ENCODE measurements at regions not wholly inside any gene's neighbourhood (a gene's known extent, or its start where the extent isn't known, plus 50 kb on each side); places are given as distances from the start of the nearest gene placed in this dataset.

DNA sequence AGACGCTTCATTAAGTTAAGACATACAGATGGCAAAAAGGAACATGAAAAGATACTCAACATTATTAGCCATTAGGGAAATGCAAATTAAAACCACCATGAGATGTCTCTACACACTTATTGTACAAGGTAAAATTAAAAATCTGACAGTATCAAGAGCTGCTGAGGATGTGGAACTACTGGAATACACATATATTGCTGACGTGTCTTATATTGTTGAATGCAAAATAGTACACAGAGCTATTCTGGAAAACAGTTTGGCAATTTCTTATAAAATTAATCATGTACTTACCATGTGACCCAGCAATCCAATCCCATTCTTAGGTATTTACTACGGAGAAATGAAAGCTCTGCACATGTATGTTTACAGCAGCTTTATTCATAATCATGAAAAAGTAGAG is 742.5 kb downstream of the TBC1D22A start (continued):
- TF ChIP-seq, protein P1, sequence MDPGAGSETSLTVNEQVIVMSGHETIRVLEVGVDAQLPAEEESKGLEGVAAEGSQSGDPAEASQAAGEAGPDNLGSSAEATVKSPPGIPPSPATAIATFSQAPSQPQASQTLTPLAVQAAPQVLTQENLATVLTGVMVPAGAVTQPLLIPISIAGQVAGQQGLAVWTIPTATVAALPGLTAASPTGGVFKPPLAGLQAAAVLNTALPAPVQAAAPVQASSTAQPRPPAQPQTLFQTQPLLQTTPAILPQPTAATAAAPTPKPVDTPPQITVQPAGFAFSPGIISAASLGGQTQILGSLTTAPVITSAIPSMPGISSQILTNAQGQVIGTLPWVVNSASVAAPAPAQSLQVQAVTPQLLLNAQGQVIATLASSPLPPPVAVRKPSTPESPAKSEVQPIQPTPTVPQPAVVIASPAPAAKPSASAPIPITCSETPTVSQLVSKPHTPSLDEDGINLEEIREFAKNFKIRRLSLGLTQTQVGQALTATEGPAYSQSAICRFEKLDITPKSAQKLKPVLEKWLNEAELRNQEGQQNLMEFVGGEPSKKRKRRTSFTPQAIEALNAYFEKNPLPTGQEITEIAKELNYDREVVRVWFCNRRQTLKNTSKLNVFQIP (CRISPR knock-in tag; IDR thresholded peaks at IDR 0.05; ENCODE audit: borderline replicate concordance, low read depth), result no peak
- no peak for TF ChIP-seq ZNF565 (CRISPR knock-in tag; conservative IDR thresholded peaks at IDR 0.05; ENCODE audit: low read depth)
- no peak for TF ChIP-seq TCF4 (CRISPR knock-in tag; IDR thresholded peaks at IDR 0.05; ENCODE audit: borderline replicate concordance)
- no peak for TF ChIP-seq CSDC2 (CRISPR knock-in tag; IDR thresholded peaks at IDR 0.05)
- TF ChIP-seq ZNF8 (CRISPR knock-in tag; IDR thresholded peaks at IDR 0.05), result no peak

DNA sequence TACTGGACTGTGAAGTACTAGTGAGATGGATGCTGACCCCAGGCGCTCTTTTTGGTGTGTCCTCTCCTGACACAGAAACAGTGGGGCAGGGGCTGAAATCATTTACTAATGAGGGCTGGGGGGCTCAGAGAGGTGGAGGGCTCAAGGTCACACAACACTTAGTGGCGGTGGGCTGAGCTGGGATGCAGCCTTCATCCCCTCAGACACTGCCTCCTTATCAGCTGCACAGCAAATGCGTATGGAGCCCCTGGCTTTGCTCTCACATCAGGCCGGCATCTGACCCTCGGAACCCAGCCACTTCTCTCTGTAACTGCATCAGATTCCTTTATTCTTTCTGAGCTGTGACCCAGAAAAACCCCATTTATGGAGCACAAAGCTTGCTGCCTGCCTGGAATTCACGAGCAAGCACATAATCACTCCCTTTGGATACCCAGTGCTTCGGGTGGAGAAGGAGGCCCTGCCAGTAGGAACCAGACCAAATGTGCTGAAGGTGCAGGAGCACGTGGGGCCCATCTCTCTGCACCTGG is 736.6 kb downstream of the TBC1D22A start:
- TF ChIP-seq PATZ1 (CRISPR knock-in tag; IDR thresholded peaks at IDR 0.05; ENCODE audit: borderline replicate concordance) (no peak), TSHZ2 (CRISPR knock-in tag; IDR thresholded peaks at IDR 0.05) (no peak), BACH2 (CRISPR knock-in tag; IDR thresholded peaks at IDR 0.05; ENCODE audit: borderline replicate concordance) (no peak)
- ATAC-seq, result no peak

GRCh38 chr22:47497666-47498065 is 735.2 kb downstream of the TBC1D22A start:
- no peak for ATAC-seq
- TF ChIP-seq SNAI2 (CRISPR knock-in tag; IDR thresholded peaks at IDR 0.05), result no peak
- no peak for TF ChIP-seq GLIS3 (CRISPR knock-in tag; IDR thresholded peaks at IDR 0.05)
- no peak for TF ChIP-seq ARNTL (CRISPR knock-in tag; IDR thresholded peaks at IDR 0.05; ENCODE audit: borderline replicate concordance, low read depth)
- TF ChIP-seq ZNF70 (CRISPR knock-in tag; IDR thresholded peaks at IDR 0.05), result no peak
- TF ChIP-seq, protein P1 (CRISPR knock-in tag; IDR thresholded peaks at IDR 0.05; ENCODE audit: borderline replicate concordance, low read depth), result no peak
- no peak for TF ChIP-seq ZFP30 (CRISPR knock-in tag; IDR thresholded peaks at IDR 0.05)
- no peak for TF ChIP-seq TOX (CRISPR knock-in tag; IDR thresholded peaks at IDR 0.05; ENCODE audit: borderline replicate concordance)
- no peak for TF ChIP-seq CSRNP3 (CRISPR knock-in tag; IDR thresholded peaks at IDR 0.05)
- TF ChIP-seq ISL1 (CRISPR knock-in tag; IDR thresholded peaks at IDR 0.05), result no peak
- no peak for TF ChIP-seq BACH2 (CRISPR knock-in tag; IDR thresholded peaks at IDR 0.05; ENCODE audit: borderline replicate concordance)
- no peak for TF ChIP-seq TCF4 (CRISPR knock-in tag; IDR thresholded peaks at IDR 0.05; ENCODE audit: borderline replicate concordance)
- no peak for TF ChIP-seq ZC3H10 (CRISPR knock-in tag; IDR thresholded peaks at IDR 0.05)
- TF ChIP-seq RARB (CRISPR knock-in tag; IDR thresholded peaks at IDR 0.05), result no peak
- no peak for TF ChIP-seq OSR1 (CRISPR knock-in tag; IDR thresholded peaks at IDR 0.05)
- no peak for TF ChIP-seq ESRRG (CRISPR knock-in tag; IDR thresholded peaks at IDR 0.05)
- no peak for TF ChIP-seq PPARA (CRISPR knock-in tag; IDR thresholded peaks at IDR 0.05; ENCODE audit: borderline replicate concordance)
- TF ChIP-seq ZNF565 (CRISPR knock-in tag; conservative IDR thresholded peaks at IDR 0.05; ENCODE audit: low read depth), result no peak
- no peak for TF ChIP-seq ZNF8 (CRISPR knock-in tag; IDR thresholded peaks at IDR 0.05)

Data from SK-N-SH treated with all-trans-retinoic acid at 6 μM for 48 hours (cell line).